OCI-LY7 (cell line): ENCODE measurements at regions not wholly inside any gene's neighbourhood (a gene's known extent, or its start where the extent isn't known, plus 50 kb on each side); places are given as distances from the start of the nearest gene placed in this dataset.

Source experiments
- BruUV-seq: library from RNA; stranded (reverse); fragments of 400-500 nt; replicated peaks from 2 replicates; lab custom pipeline; 2021; lab: Mats Ljungman, UMichigan
- CTCF ChIA-PET: fragments of 300-600 bp; sonication (Branson Sonifier 250); formaldehyde crosslinking; loops from one replicate; lab custom pipeline; 2022; ENCODE audit warnings: antibody characterized with exemption; ENCODE audit not compliant: unreplicated experiment; lab: Charles Lee
- POLR2A ChIA-PET: fragments of 300-600 bp; sonication (Branson Sonifier 250); formaldehyde crosslinking; loops from one replicate; lab custom pipeline; 2022; ENCODE audit warnings: antibody characterized with exemption; lab: Charles Lee
- DNase-seq: peaks from one replicate; pipeline ENCODE4 v3.0.0-alpha.2; 2015; ENCODE audit warnings: low spot score
- H2AFZ ChIP-seq: fragments of 200-600 bp; sonication (generic), shearing (Covaris generic); 2 replicates; pipeline ENCODE4 v1.6.1; 2014; ENCODE audit warnings: mild to moderate bottlenecking, antibody characterized with exemption, low read length, moderate library complexity
- H3K27ac ChIP-seq: fragments of 200-600 bp; sonication (generic); 2 replicates; pipeline ENCODE4 v1.5.1; 2014; ENCODE audit warnings: mixed run types, low read depth, mild to moderate bottlenecking, moderate library complexity, low read length, inconsistent platforms; ENCODE audit not compliant: poor library complexity, severe bottlenecking
- H3K36me3 ChIP-seq: fragments of 200-600 bp; sonication (generic); 2 replicates; pipeline ENCODE4 v1.6.1; 2014; ENCODE audit warnings: mild to moderate bottlenecking, antibody characterized with exemption, low read length, moderate library complexity, mixed read lengths; ENCODE audit not compliant: insufficient read depth
- H3K4me1 ChIP-seq: fragments of 200-600 bp; sonication (generic); 2 replicates; pipeline ENCODE4 v1.5.1; 2014; ENCODE audit warnings: mild to moderate bottlenecking, low read length; ENCODE audit not compliant: insufficient read depth, poor library complexity, severe bottlenecking
- H3K4me2 ChIP-seq: fragments of 200-600 bp; sonication (generic); 2 replicates; pipeline ENCODE4 v1.6.1; 2014; ENCODE audit warnings: mild to moderate bottlenecking, low read length
- H3K4me3 ChIP-seq: fragments of 200-600 bp; sonication (generic); 2 replicates; pipeline ENCODE4 v1.5.1; 2014; ENCODE audit warnings: mild to moderate bottlenecking, low read depth, low read length; ENCODE audit not compliant: poor library complexity, severe bottlenecking
- H3K79me2 ChIP-seq: fragments of 200-600 bp; sonication (generic); 2 replicates; pipeline ENCODE4 v1.6.1; 2016; ENCODE audit warnings: low read depth, mild to moderate bottlenecking, low read length, moderate library complexity, mixed read lengths; ENCODE audit not compliant: insufficient read depth
- H3K9me2 ChIP-seq: fragments of 200-600 bp; sonication (generic); 2 replicates; pipeline ENCODE4 v1.6.1; 2016; ENCODE audit warnings: mild to moderate bottlenecking, low read length, mixed read lengths; ENCODE audit not compliant: insufficient read depth
- H3K9me3 ChIP-seq: fragments of 200-600 bp; sonication (generic); 2 replicates; pipeline ENCODE4 v1.6.1; 2014; ENCODE audit warnings: mild to moderate bottlenecking, mixed run types, low read length, mixed read lengths
- H4K20me1 ChIP-seq: fragments of 200-600 bp; sonication (generic); 2 replicates; pipeline ENCODE4 v1.6.1; 2014; ENCODE audit warnings: mild to moderate bottlenecking, antibody characterized with exemption, low read length, moderate library complexity, mixed read lengths; ENCODE audit not compliant: insufficient read depth
- EZH2phosphoT487 ChIP-seq: fragments of 200-600 bp; sonication (generic); IDR thresholded peaks from 2 replicates; pipeline ENCODE4 v1.6.1; 2018; ENCODE audit warnings: low read depth, borderline replicate concordance, mild to moderate bottlenecking, mixed run types, antibody characterized with exemption, low read length, moderate library complexity, mixed read lengths
- intact Hi-C: fragments of 100-400 bp; cut with micrococcal nuclease; formaldehyde crosslinking; loops from one replicate; pipeline ENCODE4 v1.10.0; 2022; ENCODE audit not compliant: unreplicated experiment
- TF ChIP-seq, protein P1 (sequence below): fragments of 200-600 bp; sonication (generic); conservative IDR thresholded peaks from 2 replicates; pipeline ENCODE4 v1.5.1; 2014; ENCODE audit warnings: mild to moderate bottlenecking, antibody characterized with exemption, low read length, moderate library complexity, mixed read lengths

DNA sequence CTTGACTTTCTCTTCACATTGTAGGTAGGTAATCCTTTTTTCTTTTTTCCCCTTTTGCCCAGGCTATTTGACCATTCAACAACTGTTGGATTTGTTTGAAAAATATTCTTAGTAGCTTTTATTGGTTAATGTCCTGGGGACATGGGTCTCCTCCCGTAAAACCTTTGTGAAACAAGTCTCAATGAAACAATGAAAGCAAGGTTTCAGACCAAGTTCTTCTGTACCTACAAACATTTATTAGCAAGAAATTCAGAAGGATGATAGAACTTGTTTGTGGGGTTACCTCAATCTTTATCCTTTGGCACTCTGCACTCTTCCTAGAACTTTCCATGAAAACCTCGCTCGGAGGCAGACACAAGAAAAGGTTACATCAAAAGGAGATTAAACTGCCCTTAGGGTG is 190.7 kb upstream of the ANK2 start:
- CTCF ChIA-PET, result no interaction called here
- no peak overlapping the region for H3K4me3 ChIP-seq
- no peaks in the 10 kb centered on the region for H3K79me2 ChIP-seq
- no peaks in the 10 kb centered on the region for H3K36me3 ChIP-seq
- POLR2A ChIA-PET, result no interaction called here
- no peaks in the 10 kb centered on the region for H4K20me1 ChIP-seq
- no peaks in the 10 kb centered on the region for H3K4me1 ChIP-seq
- H2AFZ ChIP-seq, result no peak overlapping the region
- intact Hi-C loops, result no loop called here
- TF ChIP-seq EZH2phosphoT487, result no peak
- TF ChIP-seq, protein P1, sequence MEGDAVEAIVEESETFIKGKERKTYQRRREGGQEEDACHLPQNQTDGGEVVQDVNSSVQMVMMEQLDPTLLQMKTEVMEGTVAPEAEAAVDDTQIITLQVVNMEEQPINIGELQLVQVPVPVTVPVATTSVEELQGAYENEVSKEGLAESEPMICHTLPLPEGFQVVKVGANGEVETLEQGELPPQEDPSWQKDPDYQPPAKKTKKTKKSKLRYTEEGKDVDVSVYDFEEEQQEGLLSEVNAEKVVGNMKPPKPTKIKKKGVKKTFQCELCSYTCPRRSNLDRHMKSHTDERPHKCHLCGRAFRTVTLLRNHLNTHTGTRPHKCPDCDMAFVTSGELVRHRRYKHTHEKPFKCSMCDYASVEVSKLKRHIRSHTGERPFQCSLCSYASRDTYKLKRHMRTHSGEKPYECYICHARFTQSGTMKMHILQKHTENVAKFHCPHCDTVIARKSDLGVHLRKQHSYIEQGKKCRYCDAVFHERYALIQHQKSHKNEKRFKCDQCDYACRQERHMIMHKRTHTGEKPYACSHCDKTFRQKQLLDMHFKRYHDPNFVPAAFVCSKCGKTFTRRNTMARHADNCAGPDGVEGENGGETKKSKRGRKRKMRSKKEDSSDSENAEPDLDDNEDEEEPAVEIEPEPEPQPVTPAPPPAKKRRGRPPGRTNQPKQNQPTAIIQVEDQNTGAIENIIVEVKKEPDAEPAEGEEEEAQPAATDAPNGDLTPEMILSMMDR, result no peak
- H3K4me2 ChIP-seq, result no peak overlapping the region
- BruUV-seq, result no TSS peak
- H3K9me3 ChIP-seq, result no peaks in the 10 kb centered on the region
- H3K9me2 ChIP-seq, result no peaks in the 10 kb centered on the region
- no peak for DNase-seq
- H3K27ac ChIP-seq, result no peak overlapping the region

- Histone ChIP-seq H2AFZ (no peak overlapping the region), H3K27ac (no peak overlapping the region), H3K4me1 (no peaks in the 10 kb centered on the region), H3K79me2 (no peaks in the 10 kb centered on the region), H3K9me3 (no peaks in the 10 kb centered on the region), H4K20me1 (no peaks in the 10 kb centered on the region), H3K36me3 (no peaks in the 10 kb centered on the region), H3K4me3 (no peak overlapping the region), H3K9me2 (no peaks in the 10 kb centered on the region), H3K4me2 (no peak overlapping the region)
- ChIA-PET CTCF (no interaction called here), POLR2A (interaction anchor here (0.7 to 0.9 kb wide), 2 partner anchors 16 to 25 kb away, joined by 3 read pairs; no protein-coding TSS in a partner anchor)
- intact Hi-C loops, result no loop called here
- DNase-seq, result no peak
- no TSS peak for BruUV-seq
- TF ChIP-seq, protein P1, result no peak
- TF ChIP-seq EZH2phosphoT487, result no peak
These were observed 189.8 kb upstream of the ANK2 start for GRCh38 chr4:112859456-112860184.
